Coronary artery (tissue), 2 donors: ENCODE measurements at regions not wholly inside any gene's neighbourhood (a gene's known extent, or its start where the extent isn't known, plus 50 kb on each side); places are given as distances from the start of the nearest gene placed in this dataset.

Experiments
- DNase-seq: peaks from one replicate; pipeline ENCODE4 v3.0.0-alpha.2; 2017; ENCODE audit warnings: low spot score
- H3K27ac ChIP-seq, 2 donors: fragments of 200-600 bp; sonication (generic); one replicate each; pipeline ENCODE4 v1.5.1; 2016 to 2019
- H3K4me3 ChIP-seq: fragments of 200-600 bp; sonication (generic); 2 replicates; pipeline ENCODE4 v1.5.1; 2016; ENCODE audit warnings: mild to moderate bottlenecking, moderate library complexity
- TF ChIP-seq, protein P1 (sequence below): fragments of 200-600 bp; sonication (generic); IDR thresholded peaks from one replicate; pipeline ENCODE4 v1.5.1; 2019; ENCODE audit warnings: antibody characterized with exemption

DNA sequence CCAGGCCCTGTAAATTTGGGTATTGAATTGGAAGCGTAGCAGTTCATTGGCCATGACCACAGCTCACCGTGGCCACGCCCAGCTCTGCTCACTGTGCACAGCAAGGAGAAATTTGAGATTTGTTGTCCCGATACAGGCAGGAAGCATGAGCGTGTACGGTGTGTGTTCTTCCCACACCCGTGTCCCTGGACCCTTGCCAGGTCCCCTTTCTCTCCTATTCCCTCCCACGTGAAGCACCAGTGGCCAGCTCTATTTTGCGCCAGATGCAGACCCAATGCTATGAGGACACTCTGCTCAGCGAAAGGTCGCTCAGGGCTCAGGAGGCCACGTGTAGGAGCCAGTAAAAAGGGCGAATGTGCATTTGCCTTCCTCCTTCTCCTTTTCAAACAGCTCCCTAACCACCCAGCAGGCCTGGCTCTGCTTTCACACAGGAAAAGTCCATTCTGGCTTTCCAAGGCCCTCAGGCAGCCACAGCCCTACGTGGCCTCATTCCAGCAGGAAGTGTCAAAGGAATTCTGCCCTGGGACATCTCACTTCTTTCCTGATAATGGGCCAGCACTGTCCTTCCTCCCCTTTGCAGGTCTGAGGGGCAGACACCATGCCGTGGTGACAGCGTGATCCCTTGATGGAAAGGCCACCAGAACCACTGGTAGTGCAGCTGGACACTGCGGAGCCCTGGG lies 499.2 kb upstream of the CDH4 start:
- no peak for DNase-seq
- Histone ChIP-seq H3K4me3 (no peak overlapping the region), H3K27ac (no peak overlapping the region)
- TF ChIP-seq, protein P1, sequence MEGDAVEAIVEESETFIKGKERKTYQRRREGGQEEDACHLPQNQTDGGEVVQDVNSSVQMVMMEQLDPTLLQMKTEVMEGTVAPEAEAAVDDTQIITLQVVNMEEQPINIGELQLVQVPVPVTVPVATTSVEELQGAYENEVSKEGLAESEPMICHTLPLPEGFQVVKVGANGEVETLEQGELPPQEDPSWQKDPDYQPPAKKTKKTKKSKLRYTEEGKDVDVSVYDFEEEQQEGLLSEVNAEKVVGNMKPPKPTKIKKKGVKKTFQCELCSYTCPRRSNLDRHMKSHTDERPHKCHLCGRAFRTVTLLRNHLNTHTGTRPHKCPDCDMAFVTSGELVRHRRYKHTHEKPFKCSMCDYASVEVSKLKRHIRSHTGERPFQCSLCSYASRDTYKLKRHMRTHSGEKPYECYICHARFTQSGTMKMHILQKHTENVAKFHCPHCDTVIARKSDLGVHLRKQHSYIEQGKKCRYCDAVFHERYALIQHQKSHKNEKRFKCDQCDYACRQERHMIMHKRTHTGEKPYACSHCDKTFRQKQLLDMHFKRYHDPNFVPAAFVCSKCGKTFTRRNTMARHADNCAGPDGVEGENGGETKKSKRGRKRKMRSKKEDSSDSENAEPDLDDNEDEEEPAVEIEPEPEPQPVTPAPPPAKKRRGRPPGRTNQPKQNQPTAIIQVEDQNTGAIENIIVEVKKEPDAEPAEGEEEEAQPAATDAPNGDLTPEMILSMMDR = no peak

DNA sequence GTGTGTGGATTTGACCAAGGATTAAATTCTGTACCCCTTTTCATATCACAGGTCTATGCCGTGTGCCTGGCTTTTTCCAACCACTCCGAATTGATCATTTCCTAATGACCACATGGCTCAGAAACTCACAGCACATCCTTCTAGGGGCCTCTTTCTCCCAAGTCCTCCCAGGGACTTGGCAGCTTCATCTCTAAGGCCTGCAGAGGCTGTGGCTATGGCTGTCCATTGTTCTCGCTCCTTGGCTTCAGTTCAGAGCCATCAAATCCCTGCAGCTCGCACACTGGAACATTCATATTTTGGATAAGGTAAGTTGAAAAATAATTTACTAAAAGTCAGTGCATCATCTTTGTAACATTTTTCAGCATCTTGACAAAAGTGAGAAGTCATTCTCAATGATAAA lies 497.2 kb upstream of the CDH4 start:
- DNase-seq = no peak

DNA sequence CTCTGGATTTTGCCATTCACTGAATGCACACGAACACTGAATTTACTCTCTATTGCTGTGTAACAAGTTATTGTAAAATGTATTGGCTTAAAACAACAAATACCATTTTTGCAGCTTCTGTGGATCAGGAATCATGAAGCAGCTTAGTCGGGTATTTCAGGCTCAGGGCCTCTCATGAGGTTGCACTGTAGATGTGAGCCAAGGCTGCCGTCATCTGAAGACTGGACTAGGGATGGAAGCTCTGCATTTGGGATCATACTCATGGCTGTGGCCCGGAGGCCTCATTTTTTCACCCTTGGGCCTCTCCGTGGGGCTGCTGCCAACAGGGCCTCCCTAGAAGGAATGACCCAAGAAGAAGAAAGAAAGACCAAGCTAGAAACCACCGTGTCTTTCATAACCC lies 492.4 kb upstream of the CDH4 start:
- DNase-seq = no peak
- TF ChIP-seq, protein P1 = no peak
- H3K4me3 ChIP-seq = no peak overlapping the region
- no peak overlapping the region for H3K27ac ChIP-seq

More for the DNA sequence above, 497.2 kb upstream of the CDH4 start:
- Histone ChIP-seq H3K27ac (no peak overlapping the region), H3K4me3 (no peak overlapping the region)
- TF ChIP-seq, protein P1 = no peak

DNA sequence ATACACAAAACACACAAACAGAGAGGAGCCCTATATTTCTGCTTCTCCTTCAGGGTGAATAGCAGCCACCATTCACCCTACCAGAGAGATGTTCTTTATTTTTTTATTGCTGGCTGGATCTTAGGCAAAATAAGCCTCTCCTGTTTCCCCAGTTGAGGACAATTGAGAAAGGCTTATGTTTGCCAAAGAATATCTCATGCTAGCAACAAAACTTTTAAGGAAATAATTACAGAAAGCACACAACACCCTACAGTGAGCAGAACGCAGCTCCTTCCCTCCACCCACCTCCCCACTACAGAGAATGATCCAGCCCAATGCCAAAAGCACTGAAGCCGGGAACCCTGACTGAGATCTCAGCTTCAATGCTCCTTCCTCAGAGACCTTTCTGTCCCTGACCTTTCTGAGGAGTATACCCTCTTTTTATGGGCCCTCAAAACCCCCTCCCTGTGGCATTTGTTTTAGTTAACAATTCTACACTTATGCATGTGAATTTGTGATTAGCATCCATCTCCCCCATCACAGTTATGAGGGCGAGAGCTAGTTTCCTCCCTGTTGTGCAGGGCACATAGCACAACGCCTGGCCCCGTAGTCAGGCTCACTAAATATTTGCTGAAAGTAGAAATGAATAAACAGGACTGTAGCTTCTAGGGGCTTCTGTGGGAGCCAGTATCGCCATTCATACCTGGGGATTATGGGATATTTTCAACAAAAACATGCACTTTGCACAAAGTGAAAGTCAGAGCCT lies 491.6 kb upstream of the CDH4 start:
- H3K27ac ChIP-seq = no peak overlapping the region
- TF ChIP-seq, protein P1 = no peak
- H3K4me3 ChIP-seq = no peak overlapping the region
- no peak for DNase-seq

DNA sequence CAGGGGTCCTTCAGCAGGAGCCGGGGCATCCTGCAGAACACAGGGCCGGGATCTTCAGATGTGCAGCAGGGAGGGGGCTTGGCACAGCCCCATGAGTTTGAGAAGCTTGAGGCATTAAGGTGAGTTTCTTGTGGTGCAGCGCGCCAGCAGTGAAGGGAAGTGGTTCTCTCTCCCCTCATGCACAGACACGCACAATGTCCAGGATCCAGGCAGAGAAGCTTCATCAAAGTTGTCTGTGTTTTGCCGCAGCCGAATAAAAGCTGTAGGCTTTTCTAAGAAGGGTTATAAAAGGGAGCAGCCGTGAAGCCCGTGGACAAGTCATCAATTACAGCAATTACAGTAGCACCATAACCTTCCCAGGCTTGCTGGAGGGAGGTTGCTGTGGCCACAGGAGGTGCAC lies 491.0 kb upstream of the CDH4 start:
- TF ChIP-seq, protein P1 = no peak
- Histone ChIP-seq H3K27ac (no peak overlapping the region), H3K4me3 (no peak overlapping the region)
- no peak for DNase-seq

DNA sequence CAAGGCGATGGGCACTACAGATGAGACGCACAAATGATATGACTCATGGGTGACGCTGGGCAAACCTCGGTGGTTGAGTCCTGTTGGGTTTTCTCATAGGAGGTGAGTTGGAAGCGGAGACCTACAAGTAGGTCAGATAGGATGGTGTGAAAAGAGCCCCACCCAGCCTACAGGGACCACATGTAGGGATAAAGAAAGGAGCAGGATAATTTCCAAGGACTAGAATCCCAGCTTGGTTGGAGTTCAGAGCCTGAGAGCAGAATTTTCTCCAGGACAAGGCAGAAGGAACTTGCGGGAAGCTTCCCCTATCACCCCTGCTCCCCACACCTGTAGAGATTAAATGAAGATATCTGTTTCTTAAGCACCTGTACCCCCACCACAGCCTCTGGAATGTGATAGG lies 489.7 kb upstream of the CDH4 start:
- Histone ChIP-seq H3K27ac (no peak overlapping the region), H3K4me3 (no peak overlapping the region)
- TF ChIP-seq, protein P1 = no peak
- no peak for DNase-seq

DNA sequence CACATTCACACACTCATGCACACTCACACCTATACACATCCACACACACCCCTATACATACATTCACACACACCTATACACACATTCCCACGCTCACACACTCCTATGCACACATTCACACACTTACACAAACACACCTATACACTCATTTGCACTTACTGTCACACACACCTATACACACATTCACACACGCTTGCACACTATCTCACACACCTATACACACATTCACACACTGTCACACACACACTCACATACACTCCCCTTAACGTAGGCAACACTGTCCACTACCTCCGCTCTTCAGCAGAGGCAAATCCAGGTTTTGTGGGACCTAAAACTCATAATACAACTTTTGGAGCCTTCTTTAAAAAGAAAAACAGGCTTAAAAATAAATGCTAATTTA lies 487.7 kb upstream of the CDH4 start:
- TF ChIP-seq, protein P1 = no peak
- H3K27ac ChIP-seq = no peak overlapping the region
- no peak for DNase-seq
- no peak overlapping the region for H3K4me3 ChIP-seq
